BJ (cell line): ENCODE measurements at regions not wholly inside any gene's neighbourhood (a gene's known extent, or its start where the extent isn't known, plus 50 kb on each side); places are given as distances from the start of the nearest gene placed in this dataset.

ENCODE experiments used
- CTCF ChIA-PET: fragments of 350-600 bp; formaldehyde crosslinking; extraction: SDS; loops from one replicate; lab custom pipeline; 2021; ENCODE audit warnings: antibody characterized with exemption, inconsistent platforms; lab: Yijun Ruan, JAX
- POLR2A ChIA-PET: fragments of 300-600 bp; sonication (Branson Sonifier 250); formaldehyde crosslinking; extraction: SDS; loops from one replicate; lab custom pipeline; 2021; ENCODE audit warnings: antibody characterized with exemption; lab: Charles Lee
- DNase-seq: peaks from one replicate; pipeline ENCODE4 v3.0.0-alpha.2; 2011; ENCODE audit warnings: low read depth
- H3K27me3 ChIP-seq: 2 replicates; pipeline ENCODE4 v1.6.0; 2011; ENCODE audit warnings: low read length; ENCODE audit not compliant: control insufficient read depth, insufficient read depth
- H3K36me3 ChIP-seq: 2 replicates; pipeline ENCODE4 v1.5.1; 2011; ENCODE audit warnings: low read length; ENCODE audit not compliant: control insufficient read depth, insufficient read depth
- H3K4me3 ChIP-seq: 2 replicates; pipeline ENCODE4 v1.5.1; 2011; ENCODE audit warnings: low read depth, mild to moderate bottlenecking, control low read depth, low read length
- CTCF ChIP-seq: IDR thresholded peaks from 2 replicates; pipeline ENCODE4 v1.5.1; 2011; ENCODE audit warnings: low read depth, mild to moderate bottlenecking, control low read depth, inconsistent platforms, low read length, moderate library complexity; ENCODE audit not compliant: insufficient read depth

DNA sequence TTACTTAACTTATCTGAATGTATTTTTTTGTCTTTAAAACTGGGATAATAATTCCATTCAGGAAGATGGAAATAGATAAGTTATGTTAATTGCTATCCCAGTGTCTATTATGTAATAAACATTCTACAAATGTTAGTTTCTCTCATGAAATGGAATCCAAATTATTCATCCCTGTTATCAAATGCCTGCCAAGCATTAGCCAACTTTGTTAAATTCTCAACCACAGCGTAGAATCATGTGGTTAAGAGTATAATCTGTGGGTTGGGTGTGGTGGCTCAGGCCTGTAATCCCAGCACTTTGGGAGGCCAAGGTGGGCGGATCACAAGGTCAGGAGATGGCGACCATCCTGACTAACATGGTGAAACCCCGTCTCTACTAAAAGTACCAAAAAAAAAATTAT lies 912.9 kb upstream of the SEMA6A start:
- DNase-seq = no peak
- ChIA-PET CTCF (no interaction called here), POLR2A (no interaction called here)
- Histone ChIP-seq H3K27me3 (no peaks in the 10 kb centered on the region), H3K4me3 (no peak overlapping the region), H3K36me3 (no peaks in the 10 kb centered on the region)
- no peak for TF ChIP-seq CTCF

DNA sequence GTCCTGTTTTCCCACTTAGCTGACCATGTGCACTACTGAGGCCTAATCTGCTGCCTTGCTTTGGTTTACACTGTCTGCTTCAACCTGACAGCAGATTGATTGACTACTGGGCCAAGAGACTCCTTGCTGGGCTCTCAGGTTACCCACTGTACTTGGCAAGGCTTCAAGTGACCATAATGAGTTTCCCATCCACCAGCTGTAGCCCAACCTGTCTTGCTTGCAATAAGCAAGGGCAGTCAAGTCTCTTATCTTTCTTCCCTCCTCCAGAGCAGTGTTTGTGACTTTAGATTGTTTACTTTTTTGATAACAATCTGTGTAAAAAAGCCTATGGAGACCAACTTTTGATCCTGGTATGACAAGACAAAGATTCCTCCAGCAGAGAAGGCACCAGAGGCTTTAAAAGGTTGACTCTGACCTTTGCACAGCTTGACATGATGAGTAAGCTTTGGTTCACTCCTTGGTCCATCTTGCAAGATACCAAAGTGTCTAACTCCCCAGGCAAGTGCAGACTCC lies 912.3 kb upstream of the SEMA6A start:
- no peak for DNase-seq
- TF ChIP-seq CTCF = no peak
- POLR2A ChIA-PET = no interaction called here
- CTCF ChIA-PET = no interaction called here
- Histone ChIP-seq H3K27me3 (no peaks in the 10 kb centered on the region), H3K4me3 (no peak overlapping the region), H3K36me3 (no peaks in the 10 kb centered on the region)

DNA sequence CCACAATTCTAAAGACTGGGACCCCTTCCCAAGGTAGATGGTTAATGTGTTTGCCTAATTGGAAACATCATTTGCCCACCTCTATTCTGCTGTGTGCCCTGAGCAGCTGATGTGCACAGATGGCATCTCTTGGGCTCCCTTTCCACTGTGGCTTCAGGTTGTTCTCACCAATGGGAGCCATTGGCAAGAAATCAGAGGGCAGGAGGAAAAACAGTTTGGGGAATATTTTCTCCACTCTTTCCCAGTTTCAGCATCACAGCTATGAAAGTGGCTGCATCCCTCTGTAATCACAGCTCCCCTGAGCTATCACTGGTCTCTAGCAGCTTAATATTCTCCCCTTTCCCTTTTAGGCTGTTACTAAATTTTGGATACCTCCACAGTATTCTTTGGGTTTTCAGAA lies 911.6 kb upstream of the SEMA6A start:
- H3K27me3 ChIP-seq = no peaks in the 10 kb centered on the region
- no peaks in the 10 kb centered on the region for H3K36me3 ChIP-seq
- H3K4me3 ChIP-seq = no peak overlapping the region
- no peak for TF ChIP-seq CTCF
- ChIA-PET POLR2A (no interaction called here), CTCF (no interaction called here)
- DNase-seq = no peak

- no peaks in the 10 kb centered on the region for H3K27me3 ChIP-seq
- ChIA-PET CTCF (no interaction called here), POLR2A (no interaction called here)
- no peak for DNase-seq
- H3K36me3 ChIP-seq = no peaks in the 10 kb centered on the region
- no peak for TF ChIP-seq CTCF
- no peak overlapping the region for H3K4me3 ChIP-seq
Observed at GRCh38 chr5:117475919-117476318, 901.3 kb upstream of the SEMA6A start.

GRCh38 chr5:117473165-117473564 lies 898.5 kb upstream of the SEMA6A start:
- CTCF ChIA-PET = no interaction called here
- no peaks in the 10 kb centered on the region for H3K27me3 ChIP-seq
- no peak overlapping the region for H3K4me3 ChIP-seq
- POLR2A ChIA-PET = no interaction called here
- DNase-seq = no peak
- no peaks in the 10 kb centered on the region for H3K36me3 ChIP-seq
- TF ChIP-seq CTCF = no peak
